Gastrocnemius medialis (tissue), 4 donors: ENCODE measurements at regions not wholly inside any gene's neighbourhood (a gene's known extent, or its start where the extent isn't known, plus 50 kb on each side); places are given as distances from the start of the nearest gene placed in this dataset.

Experiments used
- CTCF ChIP-seq, 5 experiments: fragments of 450-650 bp in 3 of 5; fragments of 200-600 bp in 2 of 5; sonication (generic) in 2 of 5; IDR thresholded peaks in 4 of 5; conservative IDR thresholded peaks in 1 of 5; 1 replicate in 4 of 5; 2 replicates in 1 of 5; pipeline ENCODE4 v1.5.1; 2016 to 2019; ENCODE audit warnings: antibody characterized with exemption in 5 of 5, mild to moderate bottlenecking in 3 of 5, moderate library complexity in 3 of 5
- POLR2A ChIP-seq, 2 donors: fragments of 450-650 bp; IDR thresholded peaks; one replicate each; pipeline ENCODE4 v1.6.1; 2017; ENCODE audit warnings: antibody characterized with exemption in 2 of 2, mild to moderate bottlenecking in 2 of 2, moderate library complexity in 2 of 2

DNA sequence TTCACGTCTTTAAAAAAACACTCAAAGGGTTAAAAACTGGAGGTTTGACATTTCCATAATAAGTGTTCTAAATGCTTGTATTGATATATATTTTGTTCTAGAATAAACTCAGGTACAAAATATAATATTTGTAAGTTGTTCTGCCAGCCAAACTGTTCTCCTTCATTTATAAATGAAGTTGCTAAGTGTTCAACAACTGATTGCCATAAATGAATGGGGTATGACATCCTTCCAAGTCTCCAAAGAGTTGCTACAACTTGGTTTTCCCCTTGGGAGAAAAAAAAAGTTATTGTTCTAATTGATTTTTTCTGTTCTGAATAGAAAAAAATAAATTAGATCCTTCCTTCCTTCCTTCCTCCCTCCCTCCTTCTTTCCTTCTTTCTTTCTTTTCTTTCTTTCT lies 65.4 kb upstream of the BLID start:
- TF ChIP-seq CTCF (IDR thresholded peaks at IDR 0.05 in 4 of 5, conservative IDR thresholded peaks at IDR 0.05 in 1 of 5), result no peak
- TF ChIP-seq POLR2A (IDR thresholded peaks at IDR 0.05), result no peak
